Cardiac muscle cell (in vitro differentiated cells and primary cell): ENCODE measurements at regions not wholly inside any gene's neighbourhood (a gene's known extent, or its start where the extent isn't known, plus 50 kb on each side); places are given as distances from the start of the nearest gene placed in this dataset.

Source experiments
- DNase-seq, 2 donors: peaks; one replicate each; pipeline versions ENCODE4 v3.0.0 to v3.0.0-alpha.2; 2010 to 2017; ENCODE audit warnings: low read depth in 1 of 2, low spot score in 1 of 2
- H3K27ac ChIP-seq: fragments of 200-600 bp; sonication (generic); 2 replicates; pipeline ENCODE4 v1.5.1; 2016
- H3K27me3 ChIP-seq: fragments of 200-600 bp; sonication (generic); 2 replicates; pipeline ENCODE4 v1.6.0; 2016; ENCODE audit warnings: control low read depth
- H3K36me3 ChIP-seq: fragments of 200-600 bp; sonication (generic); 2 replicates; pipeline ENCODE4 v1.5.1; 2016; ENCODE audit warnings: control low read depth
- H3K4me1 ChIP-seq: fragments of 200-600 bp; sonication (generic); 2 replicates; pipeline ENCODE4 v1.8.1; 2017; ENCODE audit warnings: low read depth, mild to moderate bottlenecking, mixed run types
- H3K4me3 ChIP-seq: fragments of 200-600 bp; sonication (generic); 2 replicates; pipeline ENCODE4 v1.5.1; 2016; ENCODE audit warnings: mild to moderate bottlenecking
- H3K9me3 ChIP-seq: fragments of 200-600 bp; sonication (generic); 2 replicates; pipeline ENCODE4 v1.5.1; 2017; ENCODE audit warnings: low read depth, mild to moderate bottlenecking, control low read depth
- CTCF ChIP-seq: IDR thresholded peaks from 2 replicates; pipeline ENCODE4 v1.5.1; 2012; ENCODE audit warnings: low read depth, mild to moderate bottlenecking, low read length

DNA sequence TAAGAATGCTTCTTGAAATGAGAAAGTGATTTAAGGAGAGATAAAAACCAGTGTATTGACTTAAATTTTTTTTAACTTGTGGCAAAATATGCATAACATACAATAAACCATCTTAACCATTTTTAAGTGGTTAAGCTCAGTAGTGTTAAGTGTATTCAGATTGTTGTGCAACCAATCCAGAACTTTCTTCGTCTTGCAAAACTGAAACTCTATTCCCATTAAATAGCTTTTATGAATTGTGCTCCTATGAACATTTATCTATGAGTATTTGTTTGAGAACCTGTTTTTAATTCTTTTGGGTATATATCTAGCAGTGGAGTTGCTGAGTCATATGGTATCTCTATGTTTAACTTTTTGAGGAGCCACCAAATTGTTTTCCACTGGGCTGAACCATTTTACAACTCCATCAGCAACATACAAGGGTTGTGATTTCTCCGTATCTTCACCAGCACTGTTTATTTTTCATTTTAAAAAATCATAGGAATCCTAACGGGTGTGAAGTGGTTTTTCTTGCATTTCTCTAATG is 76.6 kb upstream of the ACTBL2 start:
- Histone ChIP-seq H3K36me3 (no peaks in the 10 kb centered on the region), H3K27me3 (no peaks in the 10 kb centered on the region), H3K4me3 (no peak overlapping the region), H3K27ac (no peak overlapping the region), H3K9me3 (no peaks in the 10 kb centered on the region), H3K4me1 (no peaks in the 10 kb centered on the region)
- TF ChIP-seq CTCF: no peak
- DNase-seq: no peak

DNA sequence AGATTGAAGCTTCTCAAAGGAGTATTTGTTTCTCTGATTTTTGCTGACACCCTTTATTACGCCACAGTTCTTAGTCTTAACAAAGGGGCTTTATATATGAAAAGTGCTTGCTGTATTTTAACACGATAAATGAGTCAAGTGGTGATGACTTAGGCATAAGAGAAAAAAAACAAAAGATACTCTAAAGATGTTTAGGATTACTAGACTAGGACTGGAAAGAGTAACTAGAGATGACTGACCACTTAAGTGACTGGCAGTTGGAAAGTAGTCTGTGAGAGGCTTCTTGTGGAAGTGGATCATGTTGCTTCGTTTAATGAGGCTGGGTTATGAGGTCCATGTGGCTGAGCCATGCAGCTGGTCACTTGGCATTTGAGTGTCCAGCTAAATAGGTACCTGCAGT is 69.4 kb upstream of the ACTBL2 start:
- no peak for TF ChIP-seq CTCF
- peak; percentile 11 to 56 for DNase-seq
- Histone ChIP-seq H3K27ac (no peak overlapping the region), H3K36me3 (no peaks in the 10 kb centered on the region), H3K4me3 (no peak overlapping the region), H3K27me3 (no peaks in the 10 kb centered on the region), H3K4me1 (no peaks in the 10 kb centered on the region), H3K9me3 (no peaks in the 10 kb centered on the region)

DNA sequence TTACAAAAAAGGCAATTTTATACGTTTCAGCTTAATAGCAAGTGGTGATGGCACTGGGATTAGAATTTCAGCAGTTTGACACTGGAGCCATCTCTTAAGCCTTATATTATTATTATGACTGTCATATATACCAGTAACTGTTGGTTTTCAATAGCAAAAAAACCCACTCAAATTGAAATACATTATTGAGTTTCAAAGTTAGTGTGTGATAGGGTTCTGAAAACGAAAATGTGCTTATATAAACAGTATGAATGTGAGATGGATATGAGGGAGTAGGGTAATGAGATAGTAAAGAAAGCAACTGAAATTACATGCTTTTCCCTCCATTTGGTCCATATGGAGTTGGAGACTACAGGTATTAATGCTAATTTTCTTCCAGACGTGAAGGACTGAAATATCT is 68.6 kb upstream of the ACTBL2 start:
- no peak for DNase-seq
- Histone ChIP-seq H3K27me3 (no peaks in the 10 kb centered on the region), H3K4me1 (no peaks in the 10 kb centered on the region), H3K4me3 (no peak overlapping the region), H3K36me3 (no peaks in the 10 kb centered on the region), H3K9me3 (no peaks in the 10 kb centered on the region), H3K27ac (no peak overlapping the region)
- TF ChIP-seq CTCF: no peak

GRCh38 chr5:57550132-57550531 is 67.5 kb upstream of the ACTBL2 start:
- no peaks in the 10 kb centered on the region for H3K4me1 ChIP-seq
- H3K27me3 ChIP-seq: no peaks in the 10 kb centered on the region
- H3K36me3 ChIP-seq: no peaks in the 10 kb centered on the region
- no peak overlapping the region for H3K27ac ChIP-seq
- DNase-seq: no peak
- no peaks in the 10 kb centered on the region for H3K9me3 ChIP-seq
- H3K4me3 ChIP-seq: no peak overlapping the region
- TF ChIP-seq CTCF: no peak

GRCh38 chr5:57549566-57549965 is 67.0 kb upstream of the ACTBL2 start:
- TF ChIP-seq CTCF: no peak
- Histone ChIP-seq H3K4me1 (no peaks in the 10 kb centered on the region), H3K9me3 (no peaks in the 10 kb centered on the region), H3K27ac (no peak overlapping the region), H3K36me3 (no peaks in the 10 kb centered on the region), H3K4me3 (no peak overlapping the region), H3K27me3 (no peaks in the 10 kb centered on the region)
- no peak for DNase-seq

- H3K9me3 ChIP-seq: no peaks in the 10 kb centered on the region
- H3K4me3 ChIP-seq: no peak overlapping the region
- no peak overlapping the region for H3K27ac ChIP-seq
- H3K27me3 ChIP-seq: no peaks in the 10 kb centered on the region
- TF ChIP-seq CTCF: no peak
- no peaks in the 10 kb centered on the region for H3K36me3 ChIP-seq
- no peak for DNase-seq
- no peaks in the 10 kb centered on the region for H3K4me1 ChIP-seq
Observed at GRCh38 chr5:57540823-57541222, 58.2 kb upstream of the ACTBL2 start.
